GF-D8 (cell line): ENCODE measurements at regions not wholly inside any gene's neighbourhood (a gene's known extent, or its start where the extent isn't known, plus 50 kb on each side); places are given as distances from the start of the nearest gene placed in this dataset.
"Not testable (repeated sequence)": the region's sequence is repeated elsewhere in the genome, so short reads cannot be mapped to it uniquely, and the experiment has no call there.

Experiments used
- DNase-seq: peaks from one replicate; lab custom pipeline; 2025; lab: John Stamatoyannopoulos, UW

DNA sequence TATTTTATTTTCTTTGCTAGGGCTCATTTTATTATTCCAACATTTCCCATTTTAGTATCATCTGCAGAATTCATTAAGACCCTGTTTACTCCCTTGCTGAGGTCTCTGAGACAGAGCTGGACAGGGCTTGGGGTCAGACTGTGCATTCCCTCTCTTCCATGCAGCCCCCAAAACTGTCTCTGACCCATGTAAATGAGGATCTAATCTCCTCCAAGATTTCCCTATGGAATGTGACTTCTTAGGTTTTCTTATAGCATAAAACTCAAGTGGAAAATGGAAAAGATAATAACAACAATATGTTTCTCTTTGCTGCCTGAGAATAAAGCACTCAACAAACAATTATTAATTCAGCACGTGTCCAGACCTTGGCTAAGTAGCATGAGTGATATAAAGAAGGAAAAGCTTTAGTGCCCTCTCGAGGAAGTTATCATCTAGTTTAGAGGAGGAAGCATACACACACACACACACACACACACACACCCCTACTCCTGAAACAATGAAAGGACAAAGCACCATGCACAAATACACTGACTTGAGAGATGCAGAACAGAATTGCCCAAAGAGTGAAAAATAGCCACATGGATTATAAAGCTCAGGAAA lies 815.5 kb downstream of the BCKDHB start:
- DNase-seq: no peak

DNA sequence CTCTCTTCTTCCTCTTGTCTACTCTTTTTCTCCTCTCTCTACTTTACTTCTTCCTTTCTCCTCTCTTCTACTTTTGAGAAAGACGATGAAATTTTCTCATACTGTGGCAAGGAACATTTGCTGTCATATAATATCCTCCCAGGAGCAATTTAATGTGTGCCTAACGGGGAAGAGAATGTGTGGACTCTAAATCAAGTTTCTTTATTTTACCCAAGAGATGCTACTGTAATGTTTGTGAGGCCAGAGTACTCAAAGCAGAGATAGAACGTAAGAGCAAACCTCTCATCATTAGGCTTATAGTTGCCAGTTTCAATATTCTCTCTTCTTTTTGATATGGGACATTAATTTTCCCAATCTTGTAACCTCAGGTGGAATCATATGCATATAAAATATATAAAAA lies 801.4 kb downstream of the BCKDHB start:
- no peak for DNase-seq

GRCh38 chr6:80903711-80904110 lies 797.2 kb downstream of the BCKDHB start:
- DNase-seq: no peak

- no peak for DNase-seq
These were observed 780.0 kb downstream of the BCKDHB start for GRCh38 chr6:80886475-80886874.

- DNase-seq: no peak
These were observed 766.5 kb downstream of the BCKDHB start for GRCh38 chr6:80872951-80873308.

- DNase-seq: no peak
These were observed 765.9 kb downstream of the BCKDHB start for GRCh38 chr6:80872199-80872950.

- no peak for DNase-seq
These were observed 756.3 kb downstream of the BCKDHB start for GRCh38 chr6:80862756-80863155.

GRCh38 chr6:80860107-80860506 lies 753.6 kb downstream of the BCKDHB start:
- DNase-seq: no peak

DNA sequence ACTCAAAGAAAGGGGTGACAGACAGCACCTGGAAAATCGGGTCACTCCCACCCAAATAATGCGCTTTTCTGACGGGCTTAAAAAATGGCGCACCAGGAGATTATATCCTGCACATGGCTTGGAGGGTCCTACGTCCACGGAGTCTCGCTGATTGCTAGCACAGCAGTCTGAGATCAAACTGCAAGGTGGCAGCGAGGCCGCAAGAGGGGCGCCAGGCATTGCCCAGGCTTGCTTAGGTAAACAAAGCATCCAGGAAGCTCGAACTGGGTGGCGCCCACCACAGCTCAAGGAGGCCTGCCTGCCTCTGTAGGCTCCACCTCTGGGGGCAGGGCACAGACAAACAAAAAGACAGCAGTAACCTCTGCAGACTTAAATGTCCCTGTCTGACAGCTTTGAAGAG lies 741.5 kb downstream of the BCKDHB start:
- DNase-seq: not testable (repeated sequence)

GRCh38 chr6:80832337-80832736 lies 725.9 kb downstream of the BCKDHB start:
- DNase-seq: no peak

- DNase-seq: no peak
These were observed 686.9 kb downstream of the BCKDHB start for GRCh38 chr6:80793411-80793810.

DNA sequence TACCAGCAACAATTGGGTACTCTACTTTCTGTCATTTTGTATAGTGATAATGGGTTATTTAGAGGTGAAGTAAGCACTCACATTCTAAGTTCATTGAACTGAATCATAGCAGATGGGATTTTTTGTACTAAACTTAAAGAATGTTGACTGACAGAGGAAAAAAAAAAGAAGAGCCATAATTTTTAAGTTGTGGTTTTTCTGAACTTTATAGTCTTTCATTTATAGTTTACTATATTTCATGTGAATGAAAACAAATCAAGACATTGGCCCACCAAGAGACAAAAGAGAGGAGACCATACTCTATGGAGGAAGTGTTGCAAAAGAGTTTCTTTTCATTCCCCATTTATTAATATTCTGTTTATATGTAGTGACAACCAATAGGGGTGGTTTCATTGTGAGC lies 685.7 kb downstream of the BCKDHB start:
- no peak for DNase-seq

GRCh38 chr6:80789912-80790570 lies 683.6 kb downstream of the BCKDHB start:
- no peak for DNase-seq

DNA sequence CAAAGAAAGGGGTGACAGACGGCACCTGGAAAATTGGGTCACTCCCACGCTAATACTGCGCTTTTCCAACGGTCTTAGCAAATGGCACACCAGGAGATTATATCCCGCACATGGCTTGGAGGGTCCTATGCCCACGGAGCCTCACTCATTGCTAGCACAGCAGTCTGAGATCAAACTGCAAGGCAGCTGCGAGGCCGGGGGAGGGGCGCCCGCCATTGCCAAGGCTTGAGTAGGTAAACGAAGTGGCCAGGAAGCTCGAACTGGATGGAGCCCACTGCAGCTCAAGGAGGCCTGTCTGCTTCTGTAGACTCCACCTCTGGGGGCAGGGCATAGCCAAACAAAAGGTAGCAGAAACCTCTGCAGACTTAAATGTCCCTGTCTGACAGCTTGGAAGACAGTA lies 676.8 kb downstream of the BCKDHB start:
- DNase-seq: not testable (repeated sequence)

- no peak for DNase-seq
These were observed 665.5 kb downstream of the BCKDHB start for GRCh38 chr6:80771941-80772340.

DNA sequence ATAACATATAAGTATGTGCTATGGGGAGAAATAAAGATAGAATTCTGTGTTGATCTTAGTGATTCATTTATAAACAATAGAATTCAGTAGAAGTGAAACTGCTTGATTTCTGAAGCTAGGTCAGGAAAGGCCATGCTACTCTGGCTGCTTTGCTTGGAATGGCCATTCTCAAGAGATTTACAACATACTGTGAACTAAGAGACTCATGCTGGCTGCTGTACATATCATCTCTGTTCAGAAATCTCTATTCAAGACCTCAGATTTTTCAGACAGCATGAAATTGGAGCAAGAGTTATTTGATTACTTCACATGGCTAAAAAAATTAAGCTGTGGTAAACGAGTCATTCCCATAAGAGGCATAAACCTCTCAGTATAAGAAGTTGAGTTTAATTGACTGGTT lies 662.6 kb downstream of the BCKDHB start:
- no peak for DNase-seq

DNA sequence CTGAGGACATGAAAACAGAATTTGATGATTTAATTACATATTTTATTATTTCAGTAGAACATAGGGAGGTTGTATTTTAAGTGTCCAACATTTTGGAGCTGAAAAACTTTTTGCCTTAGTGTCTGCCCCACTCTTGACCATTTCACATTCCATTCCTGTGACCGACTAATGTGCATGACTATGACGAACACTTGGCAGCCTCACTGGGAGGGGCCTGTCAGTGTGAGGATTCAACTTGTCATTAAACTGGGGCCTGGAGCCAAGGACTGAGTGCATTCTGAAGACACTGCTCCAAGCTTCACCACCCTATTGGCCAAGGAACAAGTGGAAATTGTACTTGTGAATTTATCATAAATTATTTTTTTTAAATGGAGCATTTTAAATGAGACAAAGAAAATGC lies 661.3 kb downstream of the BCKDHB start:
- no peak for DNase-seq

DNA sequence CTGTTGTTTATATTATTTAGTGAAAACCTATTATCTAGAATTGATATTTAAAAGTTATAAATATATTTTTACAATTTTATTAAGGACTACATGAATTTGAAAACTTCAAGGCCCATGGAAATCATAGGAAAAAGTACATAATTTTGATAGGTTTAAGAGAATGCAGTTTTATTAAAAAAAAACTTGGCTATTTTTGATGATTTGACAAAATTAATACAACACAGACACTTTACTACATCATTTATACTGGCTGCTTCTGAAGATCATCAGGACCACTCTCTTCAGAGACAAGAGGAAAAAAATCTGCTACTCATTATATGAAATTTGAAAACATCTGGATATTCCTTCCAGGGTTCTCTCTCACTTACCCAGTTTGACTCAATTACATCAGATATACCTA lies 637.7 kb downstream of the BCKDHB start:
- DNase-seq: no peak

DNA sequence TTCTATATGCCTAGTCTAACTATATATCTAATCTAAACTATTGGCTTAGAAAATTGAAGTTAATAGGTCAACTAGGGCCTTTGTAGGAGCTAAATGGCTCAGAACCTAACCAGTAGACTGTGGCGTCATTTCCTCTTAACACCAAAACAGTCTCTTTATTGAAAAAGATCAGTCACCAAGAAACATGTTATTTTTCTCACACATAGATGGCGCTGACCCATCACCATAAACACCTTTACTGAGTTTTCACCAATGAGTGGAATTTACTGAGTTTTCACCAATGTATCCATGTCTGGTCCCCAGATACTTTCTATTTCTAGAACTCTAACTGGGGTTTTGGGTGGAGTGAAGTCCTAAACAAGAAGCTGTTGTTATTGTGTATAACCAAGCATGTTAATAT lies 636.0 kb downstream of the BCKDHB start:
- DNase-seq: no peak

GRCh38 chr6:80733641-80734040 lies 627.2 kb downstream of the BCKDHB start:
- DNase-seq: no peak

GRCh38 chr6:80728830-80729229 lies 622.4 kb downstream of the BCKDHB start:
- no peak for DNase-seq

- DNase-seq: no peak
These were observed 621.8 kb downstream of the BCKDHB start for GRCh38 chr6:80728101-80728750.
